Activated CD8-positive, alpha-beta memory T cell treated with anti-CD3 and anti-CD28 coated beads for 36 hours (primary cell): ENCODE measurements at regions not wholly inside any gene's neighbourhood (a gene's known extent, or its start where the extent isn't known, plus 50 kb on each side); places are given as distances from the start of the nearest gene placed in this dataset.

Experiments
- CTCF ChIA-PET: fragments of 350-600 bp; sonication (Branson Sonifier 250); formaldehyde crosslinking; loops from one replicate; lab custom pipeline; 2021; ENCODE audit warnings: antibody characterized with exemption; lab: Charles Lee
- POLR2A ChIA-PET: fragments of 350-600 bp; sonication (Branson Sonifier 250); formaldehyde crosslinking; loops from one replicate; lab custom pipeline; 2021; ENCODE audit warnings: antibody characterized with exemption; lab: Charles Lee

DNA sequence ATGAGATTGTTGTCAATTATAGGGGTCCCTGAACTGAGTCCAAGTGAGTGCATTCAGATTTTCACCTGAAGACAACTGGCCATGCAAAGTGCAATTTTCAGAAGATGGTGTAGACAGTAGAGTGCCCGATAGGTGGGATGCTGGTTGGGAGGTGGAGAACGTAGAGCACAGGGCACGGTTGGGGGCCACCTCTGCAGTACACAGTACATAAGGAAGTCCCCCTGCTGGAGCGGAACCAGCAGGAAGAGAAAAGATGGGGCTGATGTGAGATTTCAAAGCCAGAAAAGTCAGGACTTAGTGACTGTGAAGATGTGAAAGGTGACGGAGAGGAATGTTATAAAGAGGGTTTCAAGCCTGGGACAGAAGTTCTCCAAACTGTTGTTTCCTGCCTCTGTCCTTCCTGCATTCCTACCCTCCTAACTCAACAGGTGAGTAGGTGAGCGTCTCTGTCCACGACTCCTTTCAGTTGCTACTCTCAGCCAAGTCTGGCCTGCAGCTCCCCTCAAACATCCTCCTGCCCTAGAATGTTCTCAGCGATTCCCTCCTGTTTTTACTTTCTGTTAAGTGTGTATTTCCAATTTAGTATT lies 330.8 kb downstream of the PRL start:
- ChIA-PET POLR2A (no interaction called here), CTCF (no interaction called here)

DNA sequence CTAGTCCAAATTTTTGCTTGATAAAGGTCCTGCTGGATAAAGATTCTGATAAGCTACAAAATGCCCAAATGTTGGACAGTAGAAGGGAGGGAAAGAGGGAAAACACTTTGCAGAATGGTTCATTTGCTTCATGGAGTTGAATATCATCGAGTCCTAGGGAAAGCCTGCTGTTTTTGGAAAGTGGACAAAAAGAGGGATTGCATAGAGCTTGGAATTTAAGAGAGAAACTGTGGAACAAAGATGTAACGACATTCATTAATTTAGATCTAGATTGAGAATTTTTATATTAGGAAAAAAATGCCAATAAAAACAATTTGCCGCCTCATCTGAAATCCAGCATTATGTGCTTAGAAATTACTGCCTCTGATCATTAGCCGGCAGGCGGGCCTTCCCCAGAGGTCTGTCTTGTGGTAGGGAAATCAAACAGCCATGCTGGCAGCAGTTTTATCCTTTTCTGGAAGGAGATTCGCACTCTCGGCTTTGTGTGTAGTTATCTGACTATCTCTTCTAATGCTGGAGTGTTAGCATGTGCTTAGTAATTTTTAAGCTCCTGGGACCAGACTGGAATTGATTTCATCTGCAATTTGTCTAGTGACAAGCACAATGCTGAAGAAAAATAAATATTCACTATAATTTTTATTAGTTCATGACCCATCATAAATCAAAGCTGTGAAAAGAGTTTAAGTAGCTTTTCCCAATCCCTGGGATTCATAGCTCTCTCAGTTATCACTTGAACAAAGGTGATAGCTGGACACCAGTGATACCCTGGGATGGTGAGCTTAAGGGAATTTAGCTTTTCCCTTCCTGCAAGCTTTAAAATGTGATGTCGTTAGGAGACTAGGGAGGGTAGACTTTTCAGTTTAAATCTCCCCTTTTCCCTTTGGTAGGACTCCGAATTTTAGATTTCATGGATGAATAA lies 329.5 kb downstream of the PRL start:
- ChIA-PET CTCF (no interaction called here), POLR2A (no interaction called here)

DNA sequence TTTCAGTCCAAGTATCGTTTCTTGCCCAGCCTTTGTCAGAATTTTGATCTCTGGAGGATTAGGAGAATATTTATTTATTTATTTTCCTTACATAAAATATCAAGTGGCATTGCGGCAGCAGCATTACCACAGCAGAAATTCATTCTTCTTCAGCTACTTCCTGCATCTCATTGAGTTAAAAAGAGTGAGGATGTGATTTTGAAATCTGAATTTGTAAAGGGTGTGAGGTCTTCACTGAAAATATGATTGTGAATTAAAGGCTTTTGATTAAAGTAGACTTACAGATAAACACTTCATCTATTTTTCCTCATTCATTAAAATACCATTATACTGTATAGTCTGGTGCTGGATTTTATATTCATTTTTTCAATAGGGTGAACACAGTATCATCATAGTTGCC lies 328.4 kb downstream of the PRL start:
- ChIA-PET POLR2A (no interaction called here), CTCF (no interaction called here)

DNA sequence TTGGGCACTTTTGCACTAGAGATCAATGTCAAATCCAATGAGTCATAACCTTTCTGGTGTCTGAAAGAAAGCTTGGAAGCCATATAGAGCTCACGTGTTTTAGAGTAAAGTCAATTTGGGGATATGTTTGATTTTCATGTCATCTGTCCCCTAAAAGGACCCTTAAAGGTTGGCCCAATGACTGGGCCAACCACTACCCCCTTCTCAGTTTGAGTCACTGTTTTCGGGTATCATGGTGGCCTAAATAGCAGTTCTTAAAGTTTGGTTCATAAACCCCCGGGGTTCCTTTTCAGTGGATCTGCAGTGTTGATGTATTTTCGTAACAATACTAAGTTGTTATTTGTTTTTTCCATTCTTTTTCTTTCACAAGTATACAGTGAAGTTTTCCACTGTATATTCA lies 327.6 kb downstream of the PRL start:
- ChIA-PET CTCF (no interaction called here), POLR2A (no interaction called here)

DNA sequence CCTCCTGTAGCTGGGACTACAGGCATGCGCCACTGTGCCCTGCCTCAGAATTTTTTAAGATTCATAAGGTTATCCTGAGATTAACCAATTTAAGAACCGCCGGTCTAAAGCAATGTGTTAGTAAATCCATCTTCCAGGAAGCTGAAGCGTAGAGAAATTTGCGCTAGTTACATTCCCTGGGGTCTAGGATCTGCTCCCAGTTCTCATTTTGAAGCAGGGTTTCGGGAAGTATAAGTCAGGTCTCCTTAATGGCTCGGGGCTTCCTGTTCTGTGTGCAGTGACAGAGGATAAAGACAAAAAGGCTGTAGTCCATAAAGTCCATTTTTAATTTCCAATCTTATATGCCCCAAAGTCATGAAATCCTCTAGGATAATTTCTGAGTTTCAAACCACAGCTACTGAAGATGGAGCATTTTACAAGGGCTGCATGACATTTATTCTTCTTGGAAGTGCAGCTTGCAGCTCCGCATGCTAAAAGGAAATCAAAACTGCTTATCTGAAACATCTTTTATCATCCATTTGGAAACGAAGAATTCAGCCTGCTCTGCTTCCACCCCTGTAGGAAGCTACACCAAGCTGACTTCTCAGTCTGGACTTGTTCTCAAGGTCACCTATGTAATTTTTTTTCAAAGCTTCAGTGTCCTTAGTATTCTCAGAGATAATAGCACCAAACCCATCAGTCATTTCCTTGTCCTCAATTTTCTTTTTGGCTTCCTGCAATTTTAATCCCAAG lies 326.1 kb downstream of the PRL start:
- POLR2A ChIA-PET = no interaction called here
- CTCF ChIA-PET = no interaction called here

DNA sequence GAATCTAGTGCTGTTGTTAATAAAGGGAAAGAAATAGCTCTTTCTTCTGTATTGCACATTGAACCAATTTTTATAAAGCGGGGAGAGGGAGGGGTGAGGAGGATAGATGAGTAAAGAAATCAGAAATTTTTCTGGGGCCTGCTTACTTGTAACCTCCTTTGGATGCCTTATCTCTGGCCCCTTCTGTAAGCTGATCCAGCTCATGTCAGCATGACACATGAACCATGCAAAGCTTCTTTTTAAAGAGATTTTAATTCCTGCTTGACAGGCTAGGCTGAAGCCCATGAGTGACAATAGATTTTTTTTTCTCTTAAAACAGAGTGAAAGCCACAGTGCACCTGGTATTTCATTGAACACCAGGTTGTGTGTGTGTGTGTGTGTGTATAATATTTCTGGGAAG lies 325.3 kb downstream of the PRL start:
- POLR2A ChIA-PET = no interaction called here
- CTCF ChIA-PET = no interaction called here

DNA sequence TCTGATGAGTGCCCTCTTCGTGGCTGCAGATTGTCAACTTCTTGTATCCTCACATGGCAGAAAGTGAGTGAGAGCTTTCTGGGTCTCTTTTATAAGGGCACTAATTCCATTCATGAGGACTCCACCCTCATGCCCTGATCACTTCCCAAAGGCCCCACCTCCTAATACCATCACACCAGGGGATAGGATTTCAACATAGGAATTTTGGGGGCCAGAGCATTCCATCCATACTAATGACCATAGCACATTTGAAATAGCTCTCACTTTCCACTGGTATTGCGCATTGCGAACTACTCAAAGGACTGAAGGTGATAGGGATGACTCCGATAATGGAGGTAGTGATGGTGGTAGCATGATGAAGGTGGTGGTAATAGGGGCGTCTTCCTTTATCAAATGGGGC lies 324.3 kb downstream of the PRL start:
- ChIA-PET CTCF (no interaction called here), POLR2A (no interaction called here)

DNA sequence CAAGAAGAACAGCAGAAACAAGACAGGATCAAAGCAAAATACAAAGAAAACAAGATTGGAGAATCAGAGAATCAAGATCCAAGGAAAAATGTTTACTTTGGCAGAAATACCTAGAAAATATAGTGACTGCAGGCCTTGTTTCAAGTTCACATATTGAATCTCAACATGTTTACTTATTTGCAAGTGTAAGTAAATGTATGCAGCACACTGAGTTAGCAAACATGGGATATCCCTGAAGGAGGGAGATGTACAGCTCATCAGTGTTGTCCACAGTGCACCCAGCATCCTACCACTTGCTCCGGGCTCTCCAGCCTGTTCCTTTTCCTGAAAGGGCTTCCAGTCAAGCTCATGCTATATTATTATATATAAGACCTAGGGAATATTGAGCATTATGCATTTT lies 319.5 kb downstream of the PRL start:
- POLR2A ChIA-PET = no interaction called here
- CTCF ChIA-PET = no interaction called here

DNA sequence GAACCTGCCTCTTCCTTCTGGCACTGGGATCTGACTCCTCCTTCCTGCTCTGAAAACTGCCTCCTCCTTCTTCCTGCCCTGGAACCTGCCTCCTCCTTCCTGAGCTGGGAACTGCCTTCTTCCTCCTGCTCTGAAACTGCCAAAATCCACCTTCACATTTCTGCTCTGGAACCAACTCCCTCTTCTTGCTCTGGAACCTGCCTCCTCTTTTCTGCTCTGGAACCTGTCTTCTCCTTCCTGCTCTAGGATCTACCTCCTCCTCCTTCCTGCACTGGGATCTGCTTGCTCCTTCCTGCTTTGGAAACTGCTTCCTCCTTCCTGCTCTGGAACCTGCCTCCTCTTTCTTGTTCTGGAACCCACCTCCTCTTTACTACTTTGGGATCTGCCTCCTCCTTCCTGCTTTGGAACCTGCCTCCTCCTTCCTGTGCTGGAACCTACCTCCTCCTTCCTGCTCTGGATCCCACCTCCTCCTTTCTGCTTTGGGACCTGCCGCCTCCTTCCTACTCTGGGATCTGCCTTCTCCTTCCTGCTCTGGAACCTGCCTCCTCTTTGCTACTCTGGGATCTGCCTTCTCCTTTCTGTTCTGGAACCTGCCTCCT lies 315.5 kb downstream of the PRL start:
- CTCF ChIA-PET = no interaction called here
- POLR2A ChIA-PET = no interaction called here

DNA sequence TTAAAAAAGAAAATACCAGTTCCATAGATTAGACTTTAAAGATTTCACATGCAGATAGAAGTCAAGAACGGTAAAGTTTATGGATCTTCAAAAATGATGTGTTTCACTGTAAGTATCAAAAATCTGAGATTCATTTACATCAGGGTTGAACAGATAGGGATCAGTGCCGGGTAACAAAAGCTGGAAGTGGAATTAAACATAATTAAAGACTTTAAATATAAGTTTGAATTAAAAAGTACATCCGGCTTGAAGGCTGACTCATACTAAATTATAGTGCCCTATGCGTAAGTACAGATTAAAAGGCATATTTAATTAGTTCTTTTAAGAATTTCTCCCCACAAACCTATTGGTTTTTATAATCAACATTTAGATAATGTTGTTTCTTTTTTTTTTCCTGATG lies 312.7 kb downstream of the PRL start:
- CTCF ChIA-PET = no interaction called here
- POLR2A ChIA-PET = no interaction called here

DNA sequence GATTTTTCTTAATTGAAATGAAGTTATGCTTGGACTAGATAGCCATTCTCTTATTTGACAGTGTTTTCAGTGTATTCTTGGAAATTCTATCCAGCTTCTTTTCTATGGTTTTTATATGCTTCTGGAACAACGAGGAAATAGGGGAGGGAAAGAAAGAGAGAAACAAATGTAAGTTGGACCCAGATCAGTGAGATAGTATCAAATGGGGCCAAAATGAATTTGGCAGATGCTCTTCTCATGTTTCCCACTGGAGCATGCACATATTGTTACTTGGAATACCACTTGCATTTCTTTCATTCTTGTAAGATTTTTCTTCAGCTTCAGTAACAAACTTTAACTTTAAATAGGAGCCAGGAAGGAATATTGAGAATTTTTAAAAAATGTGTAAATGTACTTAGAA lies 312.3 kb downstream of the PRL start:
- POLR2A ChIA-PET = no interaction called here
- CTCF ChIA-PET = no interaction called here

DNA sequence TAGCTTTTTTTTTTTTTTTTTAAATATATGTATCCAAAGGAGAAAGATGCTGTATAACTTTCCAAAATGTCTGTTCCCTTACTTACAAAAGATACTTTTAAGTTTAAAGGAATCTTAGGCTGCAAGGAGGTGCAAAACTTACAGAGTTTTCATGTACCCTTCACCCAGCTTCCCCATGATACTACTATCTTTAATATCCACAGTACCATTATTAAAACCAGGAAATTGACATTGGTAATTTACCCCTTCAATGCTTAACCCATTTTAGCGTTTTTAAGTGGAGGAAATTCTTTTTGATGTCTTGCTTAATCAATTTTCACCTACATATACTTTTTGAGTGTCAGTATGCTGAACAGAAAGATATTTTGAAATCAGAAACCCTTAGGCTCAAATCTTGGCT lies 310.9 kb downstream of the PRL start:
- ChIA-PET POLR2A (no interaction called here), CTCF (no interaction called here)

DNA sequence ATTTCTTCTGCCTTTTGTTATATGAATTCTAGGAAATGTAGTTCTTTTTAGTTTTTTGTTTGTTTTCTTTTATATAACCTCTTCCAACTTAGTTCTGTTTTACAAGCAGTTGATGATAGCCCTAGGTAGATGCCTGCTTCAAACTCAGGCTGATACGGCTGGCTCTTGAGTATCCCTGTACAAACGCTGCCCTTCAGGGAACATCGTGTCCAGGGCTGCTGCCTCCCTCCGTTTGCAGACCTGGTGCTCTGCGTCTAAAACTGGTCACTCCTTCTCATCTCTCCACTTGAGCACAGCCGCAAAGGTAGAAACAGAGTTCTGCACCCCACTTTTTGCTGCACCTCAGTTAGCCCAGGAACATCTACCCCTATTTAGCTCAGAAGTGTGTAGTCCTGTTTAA lies 310.1 kb downstream of the PRL start:
- CTCF ChIA-PET = no interaction called here
- POLR2A ChIA-PET = no interaction called here

DNA sequence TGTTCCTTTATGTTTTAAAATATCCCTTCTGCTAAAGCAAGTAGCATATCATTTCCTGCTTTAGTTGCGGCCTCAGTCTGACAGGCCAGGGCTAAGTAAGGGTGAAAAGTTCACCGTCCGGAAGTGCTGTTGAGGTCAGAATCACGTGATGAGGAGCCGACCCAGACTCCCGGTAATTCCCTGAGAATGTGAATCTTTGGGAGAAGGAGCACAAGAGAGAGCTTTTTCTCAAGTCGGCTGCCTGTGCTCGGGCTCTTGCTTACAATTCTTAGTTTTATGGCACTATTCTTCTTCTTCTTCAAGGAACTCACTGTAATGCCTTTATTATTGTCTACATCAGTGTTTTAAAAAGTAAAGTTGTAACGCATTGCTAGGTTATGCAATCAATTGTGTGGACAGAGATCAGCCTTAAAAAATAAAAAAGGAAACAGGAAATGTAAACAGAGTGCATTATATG lies 309.3 kb downstream of the PRL start:
- POLR2A ChIA-PET = no interaction called here

DNA sequence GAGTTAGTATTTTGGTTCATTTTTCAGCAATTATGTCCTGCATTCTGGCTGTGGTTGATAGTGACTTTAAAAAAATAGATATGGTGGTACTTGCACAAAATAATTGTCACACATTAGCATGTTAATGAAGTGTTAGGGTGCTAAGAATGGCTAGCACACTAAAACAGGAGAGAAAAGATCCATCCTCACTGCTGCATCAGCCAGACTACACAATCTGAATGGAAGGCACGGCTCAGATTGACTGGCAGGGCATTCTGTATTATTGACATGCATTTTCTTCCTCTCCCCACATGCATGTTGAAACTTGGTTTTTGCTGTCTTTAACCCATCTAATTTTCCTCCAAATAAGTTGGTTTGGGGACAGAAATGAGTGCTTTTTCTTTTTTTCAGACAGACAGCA lies 306.3 kb downstream of the PRL start:
- POLR2A ChIA-PET = no interaction called here
- CTCF ChIA-PET = no interaction called here

More for the DNA sequence above, 309.3 kb downstream of the PRL start:
- CTCF ChIA-PET = no interaction called here

DNA sequence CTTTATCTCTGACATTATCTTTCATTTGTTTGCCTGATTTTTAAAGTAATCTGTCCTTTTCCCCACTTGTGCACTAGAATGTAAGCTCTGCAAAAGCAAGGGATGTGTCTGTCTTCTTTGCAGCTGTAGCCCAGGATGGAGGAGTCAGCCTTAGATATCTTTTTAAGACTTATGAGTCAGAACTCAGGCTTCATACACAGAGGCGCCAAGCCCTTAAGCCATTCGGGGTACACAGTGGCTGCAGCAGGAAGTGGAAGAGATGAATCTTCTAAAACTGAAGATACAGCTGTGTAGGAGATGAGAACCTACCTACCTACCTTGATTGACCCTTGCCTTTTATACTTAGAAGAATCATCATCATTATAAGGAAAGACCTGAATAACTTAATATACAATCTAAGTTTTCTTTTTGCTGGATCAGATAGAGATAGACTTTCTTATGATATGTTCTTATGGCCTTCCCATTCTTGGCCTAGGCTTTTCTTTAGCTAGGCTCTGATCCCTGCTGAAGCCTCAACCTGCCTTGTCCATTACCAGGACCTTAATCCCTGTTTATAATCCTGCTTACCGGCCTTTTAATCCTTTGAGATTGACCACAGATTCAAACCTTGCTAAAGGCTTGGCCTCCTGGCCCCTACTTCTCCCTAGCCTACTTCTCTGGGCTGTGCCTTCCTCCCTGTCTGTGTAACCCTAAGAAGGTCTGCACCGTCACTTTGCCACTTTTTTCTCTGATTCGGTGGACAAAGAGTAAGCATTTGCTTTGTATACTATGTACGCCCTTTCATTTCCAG lies 304.5 kb downstream of the PRL start:
- CTCF ChIA-PET = no interaction called here
- POLR2A ChIA-PET = interaction anchor here (0.5 kb wide), 1 partner anchor 457 kb away, joined by 6 read pairs; no protein-coding TSS in a partner anchor

DNA sequence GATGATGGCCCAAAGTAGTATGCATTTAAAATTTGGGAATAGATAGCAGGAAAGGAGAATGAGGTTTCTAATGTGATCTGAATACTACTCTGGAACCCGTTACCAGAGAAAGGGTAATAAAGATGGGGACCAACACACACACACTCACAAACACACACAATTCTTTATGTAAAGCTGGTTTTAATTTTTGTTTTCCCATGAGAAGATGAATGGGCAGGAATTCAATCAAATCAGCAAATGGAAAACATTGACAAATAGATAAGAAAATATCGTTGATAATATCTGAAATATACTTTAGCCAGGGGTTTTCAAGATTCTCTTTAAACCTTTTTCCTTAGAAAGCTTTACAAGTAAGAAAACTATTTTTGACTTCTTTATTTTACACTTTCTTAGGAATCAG lies 303.0 kb downstream of the PRL start:
- ChIA-PET POLR2A (no interaction called here), CTCF (no interaction called here)

DNA sequence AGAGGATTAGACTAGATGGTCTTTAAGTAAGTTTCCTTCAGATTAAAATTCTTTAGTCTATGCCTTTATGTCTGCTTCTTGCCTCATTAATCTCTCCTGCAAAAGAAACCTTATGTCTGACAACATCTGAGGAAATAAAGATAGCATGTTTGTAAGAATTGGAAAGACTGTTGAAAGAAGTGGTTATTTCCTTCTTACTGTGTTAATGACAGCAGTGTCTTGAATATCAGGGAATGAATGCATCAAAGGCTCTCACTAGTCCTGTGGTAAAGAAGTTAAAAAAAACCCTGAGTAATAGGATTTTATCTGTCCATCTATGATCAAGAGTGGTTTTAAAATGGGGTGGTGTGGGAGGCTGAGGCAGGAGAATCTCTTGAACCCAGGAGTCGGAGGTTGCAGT lies 302.0 kb downstream of the PRL start:
- POLR2A ChIA-PET = no interaction called here
- CTCF ChIA-PET = no interaction called here

DNA sequence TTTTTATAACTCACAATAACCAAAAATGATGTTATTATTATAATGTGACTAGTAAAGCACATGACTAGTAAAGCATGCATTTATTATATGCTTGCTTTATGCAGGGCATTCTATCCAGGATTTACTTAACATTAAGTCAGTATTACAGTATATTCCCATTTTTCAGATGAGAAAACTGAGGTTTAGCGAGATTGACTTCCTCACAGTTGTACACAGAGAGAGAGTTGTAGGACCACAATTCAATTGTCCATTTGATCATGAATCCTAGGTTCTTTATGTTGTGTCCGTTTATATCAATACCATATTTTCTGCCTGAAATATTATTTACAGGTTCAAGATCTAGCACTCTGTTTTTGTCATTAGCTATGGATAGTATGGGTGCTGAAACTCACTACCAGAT lies 301.5 kb downstream of the PRL start:
- ChIA-PET CTCF (no interaction called here), POLR2A (no interaction called here)
